Bronchial epithelial cell (primary cell): ENCODE measurements at regions not wholly inside any gene's neighbourhood (a gene's known extent, or its start where the extent isn't known, plus 50 kb on each side); places are given as distances from the start of the nearest gene placed in this dataset.
A peak's percentile ranks its signal among the peaks of the same experiment; 100 is the strongest.
"Not testable (repeated sequence)": the region's sequence is repeated elsewhere in the genome, so short reads cannot be mapped to it uniquely, and the experiment has no call there.

ENCODE experiments used
- DNase-seq: peaks from one replicate; pipeline ENCODE4 v3.0.0-alpha.2; 2010; ENCODE audit warnings: low read depth
- FAIRE-seq: peaks from 2 replicates; lab custom pipeline; 2011; peaks lifted over from hg19 to GRCh38; lab: Jason Lieb, UNC
- H3K27me3 ChIP-seq: 2 replicates; pipeline ENCODE4 v1.5.1; 2011; ENCODE audit warnings: low read length; ENCODE audit not compliant: control insufficient read depth, insufficient read depth
- H3K36me3 ChIP-seq: 2 replicates; pipeline ENCODE4 v1.5.1; 2011; ENCODE audit warnings: low read length; ENCODE audit not compliant: control insufficient read depth, insufficient read depth
- H3K4me3 ChIP-seq: 2 replicates; pipeline ENCODE4 v1.5.1; 2011; ENCODE audit warnings: mild to moderate bottlenecking, low read depth, low read length, control low read depth
- CTCF ChIP-seq: IDR thresholded peaks from 2 replicates; pipeline ENCODE4 v1.5.1; 2011; ENCODE audit warnings: mild to moderate bottlenecking, moderate library complexity, low read length, control low read depth, inconsistent platforms; ENCODE audit not compliant: insufficient read depth, severe bottlenecking

GRCh38 chr10:118820326-118821116 is 65.8 kb upstream of the CACUL1 start:
- Histone ChIP-seq H3K4me3 (no peak overlapping the region), H3K27me3 (no peaks in the 10 kb centered on the region), H3K36me3 (no peaks in the 10 kb centered on the region)
- no peak for TF ChIP-seq CTCF
- peak; percentile 55 for FAIRE-seq
- no peak for DNase-seq

- H3K4me3 ChIP-seq: no peak overlapping the region
- FAIRE-seq (no peak), DNase-seq (no peak)
- H3K27me3 ChIP-seq: no peaks in the 10 kb centered on the region
- no peaks in the 10 kb centered on the region for H3K36me3 ChIP-seq
- TF ChIP-seq CTCF: no peak
Observed at GRCh38 chr10:118823256-118823907, 68.6 kb upstream of the CACUL1 start.

GRCh38 chr10:118827053-118827452 is 72.3 kb upstream of the CACUL1 start:
- no peak for TF ChIP-seq CTCF
- H3K36me3 ChIP-seq: no peaks in the 10 kb centered on the region
- DNase-seq: no peak
- no peak overlapping the region for H3K4me3 ChIP-seq
- FAIRE-seq: no peak
- no peaks in the 10 kb centered on the region for H3K27me3 ChIP-seq

GRCh38 chr10:118827466-118828155 is 72.8 kb upstream of the CACUL1 start:
- Histone ChIP-seq H3K36me3 (no peaks in the 10 kb centered on the region), H3K4me3 (no peak overlapping the region), H3K27me3 (no peaks in the 10 kb centered on the region)
- TF ChIP-seq CTCF: peak; percentile 48
- DNase-seq (no peak), FAIRE-seq (no peak)

- Histone ChIP-seq H3K4me3 (no peak overlapping the region), H3K36me3 (no peaks in the 10 kb centered on the region), H3K27me3 (no peaks in the 10 kb centered on the region)
- TF ChIP-seq CTCF: no peak
- FAIRE-seq (no peak), DNase-seq (no peak)
Observed at GRCh38 chr10:118832241-118832651, 77.5 kb upstream of the CACUL1 start.

GRCh38 chr10:118834370-118834769 is 79.6 kb upstream of the CACUL1 start:
- not testable (repeated sequence) for FAIRE-seq, H3K27me3 ChIP-seq, H3K36me3 ChIP-seq, H3K4me3 ChIP-seq, DNase-seq
